ENCODE measurements at regions not wholly inside any gene's neighbourhood (a gene's known extent, or its start where the extent isn't known, plus 50 kb on each side); places are given as distances from the start of the nearest gene placed in this dataset.

DNA sequence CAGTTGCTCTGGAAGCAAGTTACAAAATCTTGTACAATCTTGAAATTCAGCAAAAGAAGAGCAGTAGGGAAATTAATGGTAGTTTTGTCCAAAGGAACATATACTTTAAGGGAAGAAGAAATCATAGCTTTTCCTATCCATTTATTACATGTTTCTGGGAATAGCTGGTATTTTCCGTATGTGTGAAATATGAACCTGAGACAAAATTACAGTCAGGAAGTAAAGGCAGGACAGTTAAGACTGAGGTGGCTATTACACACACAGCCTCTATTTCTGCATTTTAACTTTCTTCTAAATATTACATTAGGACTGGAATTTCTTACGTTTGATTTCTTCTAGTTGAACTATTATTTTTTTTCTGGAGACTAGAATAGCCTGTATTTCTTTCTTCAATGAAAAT is 1197.3 kb downstream of the SORCS3 start:
- Histone ChIP-seq H3K4me3 (peak overlapping the region in 1 of 5 donors; percentile 8), H3K4me1 (replicated peaks in 1 of 2) (peaks cover 39 to 61% of the 10 kb centered on the region in 2 donors), H3K27ac (no peak overlapping the region)
- peak in 1 of 8 experiments; percentile 20 for ATAC-seq (replicated peaks in 6 of 8)
- in situ Hi-C loops (cut with MboI; ENCODE audit: low pct_unique_long_range_greater_than_20kb in 2 of 9, low sequenced_read_pairs in 9 of 9, unreplicated experiment in 9 of 9) = no loop called here
- WGBS, 10 experiments = 6 to 67% (median 47%) methylated on average over 1 to 2 of the region's 2 CpGs; no CpG with 5 or more reads in 1 of the 10 experiments

- H3K27ac ChIP-seq = no peak overlapping the region
- H3K4me3 ChIP-seq = peak overlapping the region in 3 of 5 donors; percentile 2 to 9 (median 8)
- in situ Hi-C loops (cut with MboI; ENCODE audit: low pct_unique_long_range_greater_than_20kb in 2 of 9, low sequenced_read_pairs in 9 of 9, unreplicated experiment in 9 of 9) = no loop called here
- WGBS, 10 experiments = 0 to 40% (median 4%) methylated on average over 1 to 2 of the region's 2 CpGs; no CpG with 5 or more reads in 2 of the 10 experiments
- H3K4me1 ChIP-seq (replicated peaks in 1 of 2) = peaks cover 38 to 56% of the 10 kb centered on the region in 2 donors
- peak; percentile 90 to 98 (median 98) for ATAC-seq (replicated peaks in 6 of 8)
Observed at GRCh38 chr10:105837951-105838350, 1196.9 kb downstream of the SORCS3 start.

DNA sequence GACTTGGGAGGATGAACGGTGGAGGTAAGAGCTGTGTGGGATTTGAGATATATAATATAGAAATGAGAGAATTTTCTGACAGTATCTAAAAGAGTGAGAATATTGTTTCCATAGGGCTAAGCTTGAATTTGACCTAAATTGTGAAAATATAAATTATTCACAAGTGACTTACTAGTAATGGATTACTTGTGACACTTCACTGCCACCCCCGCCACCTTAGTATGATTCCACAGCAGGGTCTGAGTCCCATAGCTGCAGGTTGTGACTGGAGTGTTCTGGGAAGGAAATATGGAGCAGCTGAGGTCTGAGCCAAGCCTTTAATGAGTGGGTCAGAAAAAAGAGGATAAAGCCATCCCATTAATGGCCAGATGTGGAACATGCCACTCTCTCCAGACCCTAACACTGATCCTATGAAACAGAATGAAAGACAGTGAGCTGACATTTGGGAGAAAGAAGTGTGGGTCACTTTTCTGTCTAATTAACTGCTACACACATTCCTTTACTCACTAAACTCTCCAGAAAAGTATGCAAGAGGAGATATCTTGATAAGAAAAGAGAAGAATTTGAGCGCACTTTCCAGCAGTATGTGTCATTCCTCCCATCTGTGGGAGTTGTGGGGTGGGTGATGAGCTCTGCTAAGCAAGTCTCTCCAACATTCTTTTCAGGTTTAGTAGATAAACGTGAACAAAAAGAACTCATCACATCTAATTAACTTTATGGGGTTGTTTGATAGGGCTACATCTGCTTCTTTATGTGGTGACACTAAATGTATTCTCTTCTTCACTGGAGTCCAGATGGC is 1193.4 kb downstream of the SORCS3 start:
- 11 to 100% (median 100%) methylated on average over 1 to 3 of the region's 4 CpGs; no CpG with 5 or more reads in 4 of the 10 experiments for WGBS, 10 experiments

GRCh38 chr10:105827133-105827532 is 1186.0 kb downstream of the SORCS3 start:
- WGBS, 10 experiments = 0 to 86% (median 67%) methylated on average over 1 of the region's 1 CpG; no CpG with 5 or more reads in 5 of the 10 experiments
- no peak overlapping the region for H3K4me3 ChIP-seq
- in situ Hi-C loops (cut with MboI; ENCODE audit: low pct_unique_long_range_greater_than_20kb in 2 of 9, low sequenced_read_pairs in 9 of 9, unreplicated experiment in 9 of 9) = no loop called here

More for the DNA sequence above, 1193.4 kb downstream of the SORCS3 start:
- ATAC-seq (replicated peaks in 6 of 8) = no peak
- in situ Hi-C loops (cut with MboI; ENCODE audit: low pct_unique_long_range_greater_than_20kb in 2 of 9, low sequenced_read_pairs in 9 of 9, unreplicated experiment in 9 of 9) = no loop called here
- Histone ChIP-seq H3K4me3 (no peak overlapping the region), H3K4me1 (replicated peaks in 1 of 2) (peaks cover 11 to 24% of the 10 kb centered on the region in 2 donors), H3K27ac (no peak overlapping the region)

GRCh38 chr10:105807935-105808587 is 1167.0 kb downstream of the SORCS3 start:
- 27 to 100% (median 73%) methylated on average over 2 to 8 of the region's 8 CpGs for WGBS, 10 experiments
- Histone ChIP-seq H3K27ac (no peak overlapping the region), H3K4me1 (replicated peaks in 1 of 2) (no peaks in the 10 kb centered on the region), H3K4me3 (no peak overlapping the region)
- in situ Hi-C loops (cut with MboI; ENCODE audit: low pct_unique_long_range_greater_than_20kb in 2 of 9, low sequenced_read_pairs in 9 of 9, unreplicated experiment in 9 of 9) = no loop called here
- ATAC-seq (replicated peaks in 6 of 8) = no peak

More at GRCh38 chr10:105827133-105827532, 1186.0 kb downstream of the SORCS3 start:
- no peak overlapping the region for H3K27ac ChIP-seq
- peaks cover 0 to 3% of the 10 kb centered on the region in 2 donors for H3K4me1 ChIP-seq (replicated peaks in 1 of 2)
- ATAC-seq (replicated peaks in 6 of 8) = no peak

DNA sequence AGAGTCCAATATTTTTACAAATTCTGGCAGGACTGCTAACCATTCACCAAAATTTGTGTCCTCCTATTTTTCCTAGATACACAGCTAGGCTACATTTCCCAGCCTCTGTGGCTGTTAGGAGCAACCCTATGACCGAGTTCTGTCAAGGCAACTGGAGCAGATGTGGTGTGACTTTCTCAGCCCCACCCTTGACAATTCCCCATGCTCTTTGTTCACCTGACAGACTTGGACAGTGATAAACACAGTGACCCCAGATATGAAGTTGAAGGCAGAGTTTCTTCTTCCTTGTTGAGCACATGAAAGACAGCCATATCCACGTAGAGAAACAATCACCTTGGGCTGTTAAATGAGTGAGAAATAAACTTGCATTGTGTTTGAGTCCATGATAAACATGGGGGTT is 1162.1 kb downstream of the SORCS3 start:
- 0 to 56% (median 29%) methylated on average over 1 to 2 of the region's 2 CpGs; no CpG with 5 or more reads in 5 of the 10 experiments for WGBS, 10 experiments
- H3K27ac ChIP-seq = no peak overlapping the region
- ATAC-seq (replicated peaks in 6 of 8) = no peak
- H3K4me1 ChIP-seq (replicated peaks in 1 of 2) = peaks cover 0 to 6% of the 10 kb centered on the region in 2 donors
- no peak overlapping the region for H3K4me3 ChIP-seq
- in situ Hi-C loops (cut with MboI; ENCODE audit: low pct_unique_long_range_greater_than_20kb in 2 of 9, low sequenced_read_pairs in 9 of 9, unreplicated experiment in 9 of 9) = no loop called here

- H3K27ac ChIP-seq = peak overlapping the region in 1 of 2 donors; percentile 23
- in situ Hi-C loops (cut with MboI; ENCODE audit: low pct_unique_long_range_greater_than_20kb in 2 of 9, low sequenced_read_pairs in 9 of 9, unreplicated experiment in 9 of 9) = no loop called here
- ATAC-seq (replicated peaks in 6 of 8) = no peak
- no peak overlapping the region for H3K4me3 ChIP-seq
- 11 to 100% (median 50%) methylated on average over 1 of the region's 1 CpG; no CpG with 5 or more reads in 2 of the 10 experiments for WGBS, 10 experiments
- peaks cover 0 to 15% of the 10 kb centered on the region in 2 donors for H3K4me1 ChIP-seq (replicated peaks in 1 of 2)
Observed at GRCh38 chr10:105800641-105801040, 1159.6 kb downstream of the SORCS3 start.

DNA sequence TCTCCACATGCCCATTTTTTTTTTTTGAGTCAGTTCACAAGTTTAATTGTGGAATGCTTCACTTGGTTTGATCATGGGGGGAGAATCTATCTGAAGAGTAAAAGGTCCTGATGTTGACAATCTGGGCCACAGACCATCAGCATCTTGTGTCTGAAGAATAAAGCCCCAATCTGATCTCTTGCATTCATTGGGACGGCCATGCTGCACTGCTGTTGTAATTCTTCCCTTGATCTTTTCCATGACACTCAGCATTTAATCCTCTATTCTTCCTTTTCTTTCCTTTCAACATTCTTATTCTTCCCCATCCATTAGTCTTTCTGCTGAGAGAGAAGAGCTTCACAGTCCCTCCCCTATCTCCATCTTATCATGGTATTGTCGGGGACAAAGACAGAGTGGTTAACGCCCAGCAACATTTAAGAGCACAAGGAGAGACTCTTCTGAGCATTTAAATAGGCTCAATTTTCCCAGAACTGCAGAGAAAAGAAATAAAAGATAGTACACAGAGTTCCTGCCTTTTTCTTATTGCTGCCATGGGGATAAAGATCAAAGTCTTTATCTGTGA is 1157.3 kb downstream of the SORCS3 start:
- ATAC-seq (replicated peaks in 6 of 8) = peak in 5 of 8 experiments; percentile 23 to 85 (median 74)
- WGBS, 10 experiments = 0 to 75% (median 26%) methylated on average over 1 to 3 of the region's 3 CpGs
- peaks cover 0 to 15% of the 10 kb centered on the region in 2 donors for H3K4me1 ChIP-seq (replicated peaks in 1 of 2)
- no peak overlapping the region for H3K27ac ChIP-seq
- no peak overlapping the region for H3K4me3 ChIP-seq
- in situ Hi-C loops (cut with MboI; ENCODE audit: low pct_unique_long_range_greater_than_20kb in 2 of 9, low sequenced_read_pairs in 9 of 9, unreplicated experiment in 9 of 9) = no loop called here

DNA sequence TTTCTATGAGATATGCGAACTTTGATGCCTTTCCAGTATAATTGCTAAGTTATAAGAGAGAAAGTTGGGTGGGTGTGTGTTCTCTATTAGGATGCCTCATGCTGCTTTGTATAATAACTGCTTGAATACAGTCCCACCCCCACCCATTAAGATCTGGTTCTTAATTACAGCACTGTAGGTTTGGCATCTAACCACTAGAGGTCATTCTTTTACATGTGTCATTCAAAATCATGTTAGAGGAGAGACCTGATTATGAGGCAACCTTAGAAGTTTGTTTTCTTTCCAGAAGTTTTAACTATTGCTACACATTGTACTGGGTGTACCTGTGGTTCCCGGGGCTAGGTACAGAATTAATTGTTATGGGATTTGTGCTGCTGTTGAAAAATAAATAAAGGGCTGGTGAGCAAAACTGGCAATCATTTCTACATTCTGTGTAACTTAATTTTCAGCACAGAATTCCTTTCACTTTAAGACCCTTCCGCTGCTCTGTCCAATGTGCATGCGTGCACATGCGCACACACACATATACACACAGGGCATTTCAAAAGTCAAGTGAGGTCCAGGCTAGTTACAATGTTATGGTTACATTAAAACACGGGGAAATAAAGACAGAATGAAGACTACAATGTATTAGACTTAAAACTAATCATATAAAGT is 1156.3 kb downstream of the SORCS3 start:
- Histone ChIP-seq H3K4me3 (no peak overlapping the region), H3K27ac (no peak overlapping the region), H3K4me1 (replicated peaks in 1 of 2) (peaks cover 0 to 18% of the 10 kb centered on the region in 2 donors)
- peak in 6 of 8 experiments; percentile 14 to 94 (median 58) for ATAC-seq (replicated peaks in 6 of 8)
- in situ Hi-C loops (cut with MboI; ENCODE audit: low pct_unique_long_range_greater_than_20kb in 2 of 9, low sequenced_read_pairs in 9 of 9, unreplicated experiment in 9 of 9) = no loop called here
- WGBS, 10 experiments = 0 to 100% (median 62%) methylated on average over 1 to 6 of the region's 6 CpGs

GRCh38 chr10:105793071-105793470 is 1152.0 kb downstream of the SORCS3 start:
- no peak overlapping the region for H3K4me3 ChIP-seq
- H3K27ac ChIP-seq = no peak overlapping the region
- in situ Hi-C loops (cut with MboI; ENCODE audit: low pct_unique_long_range_greater_than_20kb in 2 of 9, low sequenced_read_pairs in 9 of 9, unreplicated experiment in 9 of 9) = no loop called here
- ATAC-seq (replicated peaks in 6 of 8) = peak in 6 of 8 experiments; percentile 55 to 78 (median 70)
- H3K4me1 ChIP-seq (replicated peaks in 1 of 2) = peaks cover 0 to 10% of the 10 kb centered on the region in 2 donors
- 4 to 83% (median 33%) methylated on average over 1 to 3 of the region's 3 CpGs; no CpG with 5 or more reads in 5 of the 10 experiments for WGBS, 10 experiments

- ATAC-seq (replicated peaks in 6 of 8) = no peak
- in situ Hi-C loops (cut with MboI; ENCODE audit: low pct_unique_long_range_greater_than_20kb in 2 of 9, low sequenced_read_pairs in 9 of 9, unreplicated experiment in 9 of 9) = no loop called here
- Histone ChIP-seq H3K4me1 (replicated peaks in 1 of 2) (no peaks in the 10 kb centered on the region), H3K27ac (no peak overlapping the region), H3K4me3 (no peak overlapping the region)
- 29 to 100% (median 69%) methylated on average over 1 to 3 of the region's 3 CpGs; no CpG with 5 or more reads in 4 of the 10 experiments for WGBS, 10 experiments
Observed at GRCh38 chr10:105785721-105786120, 1144.6 kb downstream of the SORCS3 start.

- in situ Hi-C loops (cut with MboI; ENCODE audit: low pct_unique_long_range_greater_than_20kb in 2 of 9, low sequenced_read_pairs in 9 of 9, unreplicated experiment in 9 of 9) = no loop called here
- WGBS, 10 experiments = 33 to 97% (median 92%) methylated on average over 3 to 7 of the region's 7 CpGs; no CpG with 5 or more reads in 4 of the 10 experiments
Observed at GRCh38 chr10:105783936-105784483, 1142.9 kb downstream of the SORCS3 start.

More at GRCh38 chr10:105783936-105784483, 1142.9 kb downstream of the SORCS3 start:
- H3K27ac ChIP-seq = no peak overlapping the region
- no peak overlapping the region for H3K4me3 ChIP-seq
- H3K4me1 ChIP-seq (replicated peaks in 1 of 2) = no peaks in the 10 kb centered on the region
- no peak for ATAC-seq (replicated peaks in 6 of 8)
